Activated T-helper 1 cell treated with anti-CD3 and anti-CD28 coated beads, Interleukin-12 subunit alpha, Interleukin-12 subunit beta, Interleukin-2, Interleukin-4 antibody, amounts not matched to agents 30 ng/mL and 10 ng/mL and 1 ng/mL, durations not matched to agents 14 hours and 24 hours and 36 hours (primary cell): ENCODE measurements at regions not wholly inside any gene's neighbourhood (a gene's known extent, or its start where the extent isn't known, plus 50 kb on each side); places are given as distances from the start of the nearest gene placed in this dataset.

Experiments
- DNase-seq: peaks from one replicate; pipeline ENCODE4 v3.0.0; 2021; ENCODE audit warnings: low spot score
- H3K27ac Mint-ChIP-seq: one replicate; pipeline ENCODE4 v1.8.0; 2021; ENCODE audit warnings: mild to moderate bottlenecking, mixed read lengths
- H3K27me3 Mint-ChIP-seq: one replicate; pipeline ENCODE4 v1.8.0; 2022; ENCODE audit warnings: mild to moderate bottlenecking, moderate library complexity, mixed read lengths; ENCODE audit not compliant: insufficient read depth
- H3K36me3 Mint-ChIP-seq: one replicate; pipeline ENCODE4 v1.8.0; 2021; ENCODE audit warnings: low read depth, mixed read lengths
- H3K4me1 Mint-ChIP-seq: one replicate; pipeline ENCODE4 v1.8.0; 2021; ENCODE audit warnings: low read depth, mixed read lengths
- H3K4me3 Mint-ChIP-seq: one replicate; pipeline ENCODE4 v1.8.0; 2021; ENCODE audit warnings: mild to moderate bottlenecking, moderate library complexity, mixed read lengths
- H3K9me3 Mint-ChIP-seq: one replicate; pipeline ENCODE4 v1.8.0; 2021; ENCODE audit warnings: mixed read lengths
- intact Hi-C: fragments of 100-400 bp; cut with micrococcal nuclease; formaldehyde crosslinking; loops from one replicate; pipeline ENCODE4 v1.15.1; 2024

- no peaks in the 10 kb centered on the region for H3K27me3 Mint-ChIP-seq
- intact Hi-C loops = no loop called here
Observed at GRCh38 chr6:80566361-80566760, 459.9 kb downstream of the BCKDHB start.

GRCh38 chr6:80553071-80553740 lies 446.7 kb downstream of the BCKDHB start:
- Mint-ChIP-seq H3K9me3 (no peaks in the 10 kb centered on the region), H3K36me3 (no peaks in the 10 kb centered on the region), H3K4me1 (peaks cover under 1% of the 10 kb centered on the region), H3K27me3 (peaks cover 7% of the 10 kb centered on the region), H3K27ac (no peak overlapping the region), H3K4me3 (no peak overlapping the region)
- intact Hi-C loops = no loop called here
- no peak for DNase-seq

More at GRCh38 chr6:80566361-80566760, 459.9 kb downstream of the BCKDHB start:
- Mint-ChIP-seq H3K4me3 (no peak overlapping the region), H3K36me3 (no peaks in the 10 kb centered on the region), H3K4me1 (no peaks in the 10 kb centered on the region), H3K27ac (no peak overlapping the region), H3K9me3 (no peaks in the 10 kb centered on the region)
- no peak for DNase-seq

- Mint-ChIP-seq H3K9me3 (no peaks in the 10 kb centered on the region), H3K27ac (no peak overlapping the region), H3K27me3 (peaks cover 2% of the 10 kb centered on the region), H3K4me3 (no peak overlapping the region), H3K36me3 (no peaks in the 10 kb centered on the region), H3K4me1 (peaks cover 11% of the 10 kb centered on the region)
- no peak for DNase-seq
- intact Hi-C loops = no loop called here
Observed at GRCh38 chr6:80550748-80551147, 444.3 kb downstream of the BCKDHB start.

GRCh38 chr6:80550281-80550680 lies 443.8 kb downstream of the BCKDHB start:
- no peaks in the 10 kb centered on the region for H3K36me3 Mint-ChIP-seq
- H3K4me1 Mint-ChIP-seq = peaks cover 12% of the 10 kb centered on the region
- no peak overlapping the region for H3K27ac Mint-ChIP-seq

GRCh38 chr6:80548532-80548931 lies 442.1 kb downstream of the BCKDHB start:
- peaks cover 2% of the 10 kb centered on the region for H3K27me3 Mint-ChIP-seq
- H3K4me1 Mint-ChIP-seq = peaks cover 28% of the 10 kb centered on the region
- H3K36me3 Mint-ChIP-seq = no peaks in the 10 kb centered on the region
- intact Hi-C loops = no loop called here
- no peaks in the 10 kb centered on the region for H3K9me3 Mint-ChIP-seq
- no peak for DNase-seq
- H3K4me3 Mint-ChIP-seq = no peak overlapping the region
- no peak overlapping the region for H3K27ac Mint-ChIP-seq

More at GRCh38 chr6:80550281-80550680, 443.8 kb downstream of the BCKDHB start:
- H3K9me3 Mint-ChIP-seq = no peaks in the 10 kb centered on the region
- no peak overlapping the region for H3K4me3 Mint-ChIP-seq
- intact Hi-C loops = no loop called here
- DNase-seq = no peak
- peaks cover 2% of the 10 kb centered on the region for H3K27me3 Mint-ChIP-seq

GRCh38 chr6:80547827-80548226 lies 441.4 kb downstream of the BCKDHB start:
- peaks cover 29% of the 10 kb centered on the region for H3K4me1 Mint-ChIP-seq
- H3K4me3 Mint-ChIP-seq = no peak overlapping the region
- H3K27ac Mint-ChIP-seq = peak overlapping the region; percentile 28
- no peak for DNase-seq
- no peaks in the 10 kb centered on the region for H3K36me3 Mint-ChIP-seq
- intact Hi-C loops = no loop called here
- peaks cover 2% of the 10 kb centered on the region for H3K27me3 Mint-ChIP-seq
- no peaks in the 10 kb centered on the region for H3K9me3 Mint-ChIP-seq

GRCh38 chr6:80544976-80545722 lies 438.7 kb downstream of the BCKDHB start:
- peaks cover 46% of the 10 kb centered on the region for H3K4me1 Mint-ChIP-seq
- no peaks in the 10 kb centered on the region for H3K27me3 Mint-ChIP-seq
- intact Hi-C loops = no loop called here
- peaks cover 2% of the 10 kb centered on the region for H3K36me3 Mint-ChIP-seq
- H3K4me3 Mint-ChIP-seq = no peak overlapping the region
- H3K27ac Mint-ChIP-seq = peak overlapping the region; percentile 4
- peaks cover 4% of the 10 kb centered on the region for H3K9me3 Mint-ChIP-seq
- DNase-seq = no peak

GRCh38 chr6:80544555-80544954 lies 438.1 kb downstream of the BCKDHB start:
- H3K36me3 Mint-ChIP-seq = peaks cover 4% of the 10 kb centered on the region
- intact Hi-C loops = no loop called here
- H3K4me3 Mint-ChIP-seq = no peak overlapping the region
- DNase-seq = no peak
- H3K4me1 Mint-ChIP-seq = peaks cover 50% of the 10 kb centered on the region
- no peak overlapping the region for H3K27ac Mint-ChIP-seq
- H3K27me3 Mint-ChIP-seq = no peaks in the 10 kb centered on the region
- peaks cover 4% of the 10 kb centered on the region for H3K9me3 Mint-ChIP-seq

GRCh38 chr6:80543598-80544222 lies 437.2 kb downstream of the BCKDHB start:
- Mint-ChIP-seq H3K4me1 (peaks cover 50% of the 10 kb centered on the region), H3K4me3 (no peak overlapping the region), H3K27me3 (no peaks in the 10 kb centered on the region), H3K27ac (peak overlapping the region; percentile 71), H3K9me3 (peaks cover 4% of the 10 kb centered on the region), H3K36me3 (peaks cover 4% of the 10 kb centered on the region)
- intact Hi-C loops = no loop called here
- no peak for DNase-seq

GRCh38 chr6:80543151-80543550 lies 436.7 kb downstream of the BCKDHB start:
- Mint-ChIP-seq H3K9me3 (peaks cover 4% of the 10 kb centered on the region), H3K4me3 (no peak overlapping the region), H3K4me1 (peaks cover 49% of the 10 kb centered on the region), H3K27me3 (no peaks in the 10 kb centered on the region), H3K36me3 (peaks cover 4% of the 10 kb centered on the region), H3K27ac (no peak overlapping the region)
- intact Hi-C loops = no loop called here
- no peak for DNase-seq

GRCh38 chr6:80541886-80542285 lies 435.4 kb downstream of the BCKDHB start:
- no peaks in the 10 kb centered on the region for H3K27me3 Mint-ChIP-seq
- intact Hi-C loops = loop anchor here (2.0 kb wide), 3 partner anchors 19 to 377 kb away; no protein-coding TSS in a partner anchor

GRCh38 chr6:80541181-80541580 lies 434.7 kb downstream of the BCKDHB start:
- no peak overlapping the region for H3K4me3 Mint-ChIP-seq
- H3K4me1 Mint-ChIP-seq = peaks cover 44% of the 10 kb centered on the region
- no peaks in the 10 kb centered on the region for H3K27me3 Mint-ChIP-seq
- peak; percentile 8 for DNase-seq
- H3K9me3 Mint-ChIP-seq = peaks cover 15% of the 10 kb centered on the region
- peaks cover 4% of the 10 kb centered on the region for H3K36me3 Mint-ChIP-seq
- peak overlapping the region; percentile 35 for H3K27ac Mint-ChIP-seq
- intact Hi-C loops = loop anchor here (2.0 kb wide), 3 partner anchors 18 to 376 kb away; no protein-coding TSS in a partner anchor

More at GRCh38 chr6:80541886-80542285, 435.4 kb downstream of the BCKDHB start:
- H3K9me3 Mint-ChIP-seq = peaks cover 8% of the 10 kb centered on the region
- H3K36me3 Mint-ChIP-seq = peaks cover 4% of the 10 kb centered on the region
- peaks cover 44% of the 10 kb centered on the region for H3K4me1 Mint-ChIP-seq
- no peak overlapping the region for H3K27ac Mint-ChIP-seq
- no peak for DNase-seq
- no peak overlapping the region for H3K4me3 Mint-ChIP-seq

- Mint-ChIP-seq H3K4me1 (peaks cover 44% of the 10 kb centered on the region), H3K27ac (no peak overlapping the region), H3K27me3 (no peaks in the 10 kb centered on the region), H3K9me3 (peaks cover 19% of the 10 kb centered on the region), H3K36me3 (peaks cover 7% of the 10 kb centered on the region), H3K4me3 (no peak overlapping the region)
- intact Hi-C loops = loop anchor here (2.0 kb wide), 3 partner anchors 18 to 376 kb away; no protein-coding TSS in a partner anchor
- DNase-seq = no peak
Observed at GRCh38 chr6:80540700-80541099, 434.2 kb downstream of the BCKDHB start.
